ENCODE measurements at regions not wholly inside any gene's neighbourhood (a gene's known extent, or its start where the extent isn't known, plus 50 kb on each side); places are given as distances from the start of the nearest gene placed in this dataset.
"Not testable (repeated sequence)": the region's sequence is repeated elsewhere in the genome, so short reads cannot be mapped to it uniquely, and the experiment has no call there.

GRCh38 chr15:53831907-53832770 lies 72.7 kb upstream of the WDR72 start:
- H3K36me3 Mint-ChIP-seq, result no peaks in the 10 kb centered on the region
- H3K27ac Mint-ChIP-seq, result no peak overlapping the region
- CTCF ChIA-PET, result no interaction called here
- no peak overlapping the region for H3K4me3 Mint-ChIP-seq
- no peaks in the 10 kb centered on the region for H3K4me1 Mint-ChIP-seq
- H3K9me3 Mint-ChIP-seq, result no peaks in the 10 kb centered on the region
- H3K27me3 Mint-ChIP-seq, result no peaks in the 10 kb centered on the region
- DNase-seq, result no peak

- H3K36me3 Mint-ChIP-seq, result no peaks in the 10 kb centered on the region
- CTCF ChIA-PET, result interaction anchor here (0.6 kb wide), 1 partner anchor 987 kb away, joined by 3 read pairs; no protein-coding TSS in a partner anchor
- no peaks in the 10 kb centered on the region for H3K27me3 Mint-ChIP-seq
- no peak for DNase-seq
- no peak overlapping the region for H3K27ac Mint-ChIP-seq
- no peak overlapping the region for H3K4me3 Mint-ChIP-seq
- no peaks in the 10 kb centered on the region for H3K4me1 Mint-ChIP-seq
- H3K9me3 Mint-ChIP-seq, result peaks cover 2% of the 10 kb centered on the region
These were observed 71.4 kb upstream of the WDR72 start for GRCh38 chr15:53830707-53831386.

- Mint-ChIP-seq H3K36me3 (no peaks in the 10 kb centered on the region), H3K4me3 (no peak overlapping the region), H3K27me3 (no peaks in the 10 kb centered on the region), H3K4me1 (no peaks in the 10 kb centered on the region), H3K9me3 (peaks cover 3% of the 10 kb centered on the region), H3K27ac (no peak overlapping the region)
- CTCF ChIA-PET, result no interaction called here
- DNase-seq, result no peak
These were observed 70.5 kb upstream of the WDR72 start for GRCh38 chr15:53829923-53830459.

- Mint-ChIP-seq H3K9me3 (peaks cover 6% of the 10 kb centered on the region), H3K27me3 (no peaks in the 10 kb centered on the region), H3K4me1 (no peaks in the 10 kb centered on the region), H3K36me3 (no peaks in the 10 kb centered on the region), H3K4me3 (no peak overlapping the region), H3K27ac (no peak overlapping the region)
- CTCF ChIA-PET, result no interaction called here
- DNase-seq, result no peak
These were observed 70.0 kb upstream of the WDR72 start for GRCh38 chr15:53829471-53829870.

GRCh38 chr15:53827355-53827754 lies 67.9 kb upstream of the WDR72 start:
- Mint-ChIP-seq H3K4me1 (no peaks in the 10 kb centered on the region), H3K9me3 (peaks cover 8% of the 10 kb centered on the region), H3K4me3 (no peak overlapping the region), H3K27ac (no peak overlapping the region), H3K27me3 (no peaks in the 10 kb centered on the region), H3K36me3 (no peaks in the 10 kb centered on the region)
- CTCF ChIA-PET, result no interaction called here
- no peak for DNase-seq

- Mint-ChIP-seq H3K4me3 (no peak overlapping the region), H3K36me3 (no peaks in the 10 kb centered on the region), H3K9me3 (no peaks in the 10 kb centered on the region), H3K27ac (no peak overlapping the region), H3K27me3 (no peaks in the 10 kb centered on the region), H3K4me1 (peaks cover 3% of the 10 kb centered on the region)
- no peak for DNase-seq
- CTCF ChIA-PET, result no interaction called here
These were observed 52.1 kb upstream of the WDR72 start for GRCh38 chr15:53811530-53811929.

- CTCF ChIA-PET, H3K27ac Mint-ChIP-seq, H3K4me1 Mint-ChIP-seq, DNase-seq, H3K4me3 Mint-ChIP-seq, H3K36me3 Mint-ChIP-seq, H3K9me3 Mint-ChIP-seq, H3K27me3 Mint-ChIP-seq: not testable (repeated sequence)
These were observed 50.8 kb upstream of the WDR72 start for GRCh38 chr15:53810306-53810705.
